Stimulated activated CD4-positive, alpha-beta T cell treated with anti-CD3 and anti-CD28 coated beads, TNF-alpha, amount 100 ng/mL, for 4 hours (primary cell): ENCODE measurements at regions not wholly inside any gene's neighbourhood (a gene's known extent, or its start where the extent isn't known, plus 50 kb on each side); places are given as distances from the start of the nearest gene placed in this dataset.

Source experiments
- DNase-seq, 3 experiments: peaks; one replicate each; pipeline ENCODE4 v3.0.0-alpha.2; 2020; ENCODE audit warnings: low read depth in 3 of 3

GRCh38 chr4:15226203-15226602 lies 201.6 kb upstream of the C1QTNF7 start:
- no peak for DNase-seq

GRCh38 chr4:15231265-15232091 lies 196.4 kb upstream of the C1QTNF7 start:
- DNase-seq = peak; percentile 41 to 59 (median 44)

GRCh38 chr4:15232366-15233263 lies 195.2 kb upstream of the C1QTNF7 start:
- DNase-seq = no peak

GRCh38 chr4:15233264-15233597 lies 194.6 kb upstream of the C1QTNF7 start:
- DNase-seq = no peak

- no peak for DNase-seq
These were observed 194.2 kb upstream of the C1QTNF7 start for GRCh38 chr4:15233626-15234025.

- DNase-seq = no peak
These were observed 193.5 kb upstream of the C1QTNF7 start for GRCh38 chr4:15234116-15234855.

- DNase-seq = no peak
These were observed 193.0 kb upstream of the C1QTNF7 start for GRCh38 chr4:15234856-15235126.

- no peak for DNase-seq
These were observed 192.7 kb upstream of the C1QTNF7 start for GRCh38 chr4:15235135-15235534.

- no peak for DNase-seq
These were observed 190.1 kb upstream of the C1QTNF7 start for GRCh38 chr4:15237648-15238230.

- no peak for DNase-seq
These were observed 189.1 kb upstream of the C1QTNF7 start for GRCh38 chr4:15238720-15239119.

- DNase-seq = no peak
These were observed 188.0 kb upstream of the C1QTNF7 start for GRCh38 chr4:15239866-15240265.

GRCh38 chr4:15240764-15241163 lies 187.1 kb upstream of the C1QTNF7 start:
- DNase-seq = no peak

- DNase-seq = no peak
These were observed 185.8 kb upstream of the C1QTNF7 start for GRCh38 chr4:15242021-15242420.

GRCh38 chr4:15244354-15244753 lies 183.5 kb upstream of the C1QTNF7 start:
- DNase-seq = no peak

- no peak for DNase-seq
These were observed 182.8 kb upstream of the C1QTNF7 start for GRCh38 chr4:15245006-15245530.

GRCh38 chr4:15250021-15250441 lies 177.8 kb upstream of the C1QTNF7 start:
- DNase-seq = no peak

GRCh38 chr4:15253349-15253748 lies 174.5 kb upstream of the C1QTNF7 start:
- DNase-seq = no peak

- no peak for DNase-seq
These were observed 173.5 kb upstream of the C1QTNF7 start for GRCh38 chr4:15254236-15254880.

- no peak for DNase-seq
These were observed 172.3 kb upstream of the C1QTNF7 start for GRCh38 chr4:15255537-15255936.

- no peak for DNase-seq
These were observed 167.1 kb upstream of the C1QTNF7 start for GRCh38 chr4:15260758-15261157.

GRCh38 chr4:15262396-15262795 lies 165.4 kb upstream of the C1QTNF7 start:
- no peak for DNase-seq
